Colonic mucosa (tissue), 4 donors: ENCODE measurements at regions not wholly inside any gene's neighbourhood (a gene's known extent, or its start where the extent isn't known, plus 50 kb on each side); places are given as distances from the start of the nearest gene placed in this dataset.

Experiments
- DNase-seq: peaks from one replicate; pipeline ENCODE4 v3.0.0-alpha.2; 2020
- H3K27ac ChIP-seq: fragments of 200-600 bp; one replicate; pipeline ENCODE4 v1.8.0; 2021
- H3K27me3 ChIP-seq: fragments of 200-600 bp; one replicate; pipeline ENCODE4 v1.8.0; 2021
- H3K36me3 ChIP-seq: fragments of 200-600 bp; one replicate; pipeline ENCODE4 v1.8.0; 2021
- H3K4me1 ChIP-seq: fragments of 200-600 bp; one replicate; pipeline ENCODE4 v1.8.0; 2021; ENCODE audit warnings: mild to moderate bottlenecking
- H3K4me3 ChIP-seq: fragments of 200-600 bp; one replicate; pipeline ENCODE4 v1.8.0; 2021
- H3K9ac ChIP-seq, 2 donors: one replicate each; pipeline ENCODE4 v1.7.0; 2013; ENCODE audit warnings: control low read depth in 2 of 2, low read depth in 2 of 2, low read length in 2 of 2
- H3K9me3 ChIP-seq: fragments of 200-600 bp; one replicate; pipeline ENCODE4 v1.8.0; 2021
- intact Hi-C: fragments of 100-400 bp; cut with DNase I; formaldehyde crosslinking; loops from one replicate; pipeline ENCODE4 v1.14.1; 2022
- TF ChIP-seq, protein P1 (sequence below): fragments of 200-600 bp; IDR thresholded peaks from one replicate; pipeline ENCODE4 v1.8.0; 2022; ENCODE audit warnings: antibody characterized with exemption, mild to moderate bottlenecking
- donor health status: healthy.
- donor health status: DM: no; HTN: no; CAD: no.
- donor health status: DM: no; HTN: no; CAD: no.

DNA sequence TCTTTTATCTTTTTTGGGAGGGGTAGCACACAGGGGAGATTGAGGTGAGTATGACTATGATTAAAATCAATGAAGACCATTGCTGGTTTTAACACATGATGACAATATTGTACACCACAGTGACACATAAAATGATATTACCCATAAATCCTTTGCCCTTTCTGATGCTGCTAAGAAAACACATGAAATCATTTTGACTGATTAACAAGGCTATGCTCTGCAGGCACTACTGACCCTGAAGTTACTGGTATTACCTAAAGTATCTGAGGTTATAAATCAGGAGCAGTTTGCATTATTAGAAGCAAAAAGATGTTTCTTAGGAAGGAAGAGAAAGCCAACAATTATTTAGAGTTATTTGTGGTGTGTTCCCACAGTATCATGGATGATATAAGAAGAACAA lies 701.2 kb upstream of the PTBP2 start:
- Histone ChIP-seq H3K27me3 (no peaks in the 10 kb centered on the region), H3K9me3 (no peaks in the 10 kb centered on the region), H3K4me1 (no peaks in the 10 kb centered on the region), H3K36me3 (no peaks in the 10 kb centered on the region), H3K4me3 (no peak overlapping the region), H3K9ac (no peak overlapping the region), H3K27ac (no peak overlapping the region)
- TF ChIP-seq, protein P1, sequence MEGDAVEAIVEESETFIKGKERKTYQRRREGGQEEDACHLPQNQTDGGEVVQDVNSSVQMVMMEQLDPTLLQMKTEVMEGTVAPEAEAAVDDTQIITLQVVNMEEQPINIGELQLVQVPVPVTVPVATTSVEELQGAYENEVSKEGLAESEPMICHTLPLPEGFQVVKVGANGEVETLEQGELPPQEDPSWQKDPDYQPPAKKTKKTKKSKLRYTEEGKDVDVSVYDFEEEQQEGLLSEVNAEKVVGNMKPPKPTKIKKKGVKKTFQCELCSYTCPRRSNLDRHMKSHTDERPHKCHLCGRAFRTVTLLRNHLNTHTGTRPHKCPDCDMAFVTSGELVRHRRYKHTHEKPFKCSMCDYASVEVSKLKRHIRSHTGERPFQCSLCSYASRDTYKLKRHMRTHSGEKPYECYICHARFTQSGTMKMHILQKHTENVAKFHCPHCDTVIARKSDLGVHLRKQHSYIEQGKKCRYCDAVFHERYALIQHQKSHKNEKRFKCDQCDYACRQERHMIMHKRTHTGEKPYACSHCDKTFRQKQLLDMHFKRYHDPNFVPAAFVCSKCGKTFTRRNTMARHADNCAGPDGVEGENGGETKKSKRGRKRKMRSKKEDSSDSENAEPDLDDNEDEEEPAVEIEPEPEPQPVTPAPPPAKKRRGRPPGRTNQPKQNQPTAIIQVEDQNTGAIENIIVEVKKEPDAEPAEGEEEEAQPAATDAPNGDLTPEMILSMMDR = no peak
- DNase-seq = no peak
- intact Hi-C loops = no loop called here

- Histone ChIP-seq H3K36me3 (no peaks in the 10 kb centered on the region), H3K9ac (no peak overlapping the region), H3K4me1 (no peaks in the 10 kb centered on the region), H3K9me3 (no peaks in the 10 kb centered on the region), H3K4me3 (no peak overlapping the region), H3K27me3 (no peaks in the 10 kb centered on the region), H3K27ac (no peak overlapping the region)
- TF ChIP-seq, protein P1 = no peak
- intact Hi-C loops = no loop called here
- DNase-seq = no peak
Observed at GRCh38 chr1:96025062-96025461, 696.5 kb upstream of the PTBP2 start.

DNA sequence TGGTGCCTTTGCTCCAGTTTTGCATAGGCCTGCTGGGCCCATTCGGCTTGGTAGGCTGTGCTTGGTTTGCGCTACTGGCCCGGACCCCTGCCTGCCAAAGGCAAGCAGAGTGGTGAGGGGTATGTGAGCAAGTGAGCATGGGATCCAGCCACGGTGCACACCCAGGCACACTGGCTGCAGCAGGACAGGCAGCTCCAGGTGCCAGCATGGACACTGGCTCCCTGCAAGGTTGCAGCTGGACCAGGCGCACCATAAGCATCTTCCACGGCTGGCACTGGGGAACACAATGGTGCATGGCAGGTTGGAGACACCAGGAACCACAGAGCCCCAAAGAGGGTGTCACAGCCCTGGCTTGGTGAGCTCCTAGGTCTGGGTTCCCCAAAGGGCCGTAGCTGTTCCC lies 693.5 kb upstream of the PTBP2 start:
- TF ChIP-seq, protein P1 = no peak
- no peak for DNase-seq
- H3K4me1 ChIP-seq = no peaks in the 10 kb centered on the region
- H3K27me3 ChIP-seq = no peaks in the 10 kb centered on the region
- no peaks in the 10 kb centered on the region for H3K9me3 ChIP-seq
- H3K36me3 ChIP-seq = no peaks in the 10 kb centered on the region
- H3K4me3 ChIP-seq = no peak overlapping the region
- intact Hi-C loops = no loop called here
- no peak overlapping the region for H3K9ac ChIP-seq
- H3K27ac ChIP-seq = no peak overlapping the region

DNA sequence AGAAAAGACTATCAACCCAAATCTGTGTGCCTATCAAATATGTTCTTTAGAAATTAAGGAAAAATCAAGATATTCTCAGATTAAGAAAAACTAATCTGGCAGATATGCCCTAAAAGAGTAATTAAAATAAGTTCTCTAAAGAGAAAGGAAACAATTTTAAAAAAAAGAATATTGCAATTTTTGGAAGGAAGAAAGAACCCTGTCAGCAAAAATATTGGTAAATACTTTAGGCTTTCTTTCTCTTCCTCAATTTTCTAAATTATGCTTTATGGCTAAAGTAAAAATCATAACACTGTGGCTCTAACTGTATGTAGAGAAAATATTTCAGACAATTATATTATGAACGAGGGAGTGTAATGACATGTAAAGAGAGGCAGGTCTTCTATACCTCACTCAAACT lies 691.3 kb upstream of the PTBP2 start:
- Histone ChIP-seq H3K4me3 (no peak overlapping the region), H3K27ac (no peak overlapping the region), H3K27me3 (no peaks in the 10 kb centered on the region), H3K36me3 (no peaks in the 10 kb centered on the region), H3K4me1 (no peaks in the 10 kb centered on the region), H3K9me3 (no peaks in the 10 kb centered on the region), H3K9ac (no peak overlapping the region)
- no peak for DNase-seq
- intact Hi-C loops = no loop called here
- TF ChIP-seq, protein P1 = no peak

- H3K9ac ChIP-seq = no peak overlapping the region
- H3K27me3 ChIP-seq = no peaks in the 10 kb centered on the region
- H3K27ac ChIP-seq = no peak overlapping the region
- no peaks in the 10 kb centered on the region for H3K36me3 ChIP-seq
- no peaks in the 10 kb centered on the region for H3K9me3 ChIP-seq
- DNase-seq = no peak
- no peaks in the 10 kb centered on the region for H3K4me1 ChIP-seq
- intact Hi-C loops = no loop called here
- H3K4me3 ChIP-seq = no peak overlapping the region
- TF ChIP-seq, protein P1 = no peak
Observed at GRCh38 chr1:96034006-96034405, 687.6 kb upstream of the PTBP2 start.

GRCh38 chr1:96036763-96037162 lies 684.8 kb upstream of the PTBP2 start:
- no peak overlapping the region for H3K9ac ChIP-seq
- intact Hi-C loops = no loop called here

More at GRCh38 chr1:96036763-96037162, 684.8 kb upstream of the PTBP2 start:
- no peak overlapping the region for H3K27ac ChIP-seq
- no peaks in the 10 kb centered on the region for H3K27me3 ChIP-seq
- no peaks in the 10 kb centered on the region for H3K4me1 ChIP-seq
- TF ChIP-seq, protein P1 = no peak
- no peaks in the 10 kb centered on the region for H3K36me3 ChIP-seq
- no peaks in the 10 kb centered on the region for H3K9me3 ChIP-seq
- no peak for DNase-seq
- H3K4me3 ChIP-seq = no peak overlapping the region
